Neural cell (in vitro differentiated cells): ENCODE measurements at regions not wholly inside any gene's neighbourhood (a gene's known extent, or its start where the extent isn't known, plus 50 kb on each side); places are given as distances from the start of the nearest gene placed in this dataset.

Source experiments
- H2AFZ ChIP-seq: fragments of 200-600, 300-800 bp; sonication (generic), shearing (Covaris generic); 2 replicates; pipeline ENCODE4 v1.6.0; 2014; ENCODE audit warnings: low read depth, mild to moderate bottlenecking, antibody characterized with exemption, low read length, moderate library complexity
- H3F3A ChIP-seq: fragments of 200-600 bp; shearing (Covaris generic); 2 replicates; pipeline ENCODE4 v1.6.1; 2016; ENCODE audit warnings: mild to moderate bottlenecking, moderate library complexity, mixed read lengths, antibody characterized with exemption, low read length; ENCODE audit not compliant: insufficient read depth, poor library complexity, severe bottlenecking
- H3K27ac ChIP-seq: fragments of 200-600, 300-800 bp; sonication (generic), shearing (Covaris generic); 2 replicates; pipeline ENCODE4 v1.5.1; 2014; ENCODE audit warnings: mild to moderate bottlenecking, low read length, moderate library complexity
- H3K27me3 ChIP-seq: fragments of 300-800, 200-600 bp; sonication (generic), shearing (Covaris generic); 2 replicates; pipeline ENCODE4 v1.6.0; 2014; ENCODE audit warnings: mild to moderate bottlenecking, low read depth, low read length, moderate library complexity; ENCODE audit not compliant: insufficient read depth
- H3K36me3 ChIP-seq: fragments of 300-800, 200-600 bp; sonication (generic), shearing (Covaris generic); 2 replicates; pipeline ENCODE4 v1.5.1; 2014; ENCODE audit warnings: mild to moderate bottlenecking, antibody characterized with exemption, low read length, moderate library complexity; ENCODE audit not compliant: insufficient read depth
- H3K4me2 ChIP-seq: fragments of 300-800, 200-600 bp; sonication (generic), shearing (Covaris generic); 2 replicates; pipeline ENCODE4 v1.6.0; 2014; ENCODE audit warnings: mild to moderate bottlenecking, low read length
- H3K4me3 ChIP-seq: fragments of 300-800, 200-600 bp; sonication (generic), shearing (Covaris generic); 2 replicates; pipeline ENCODE4 v1.5.1; 2014; ENCODE audit warnings: mild to moderate bottlenecking, low read length, moderate library complexity
- H3K79me2 ChIP-seq: fragments of 200-600 bp; shearing (Covaris generic); replicated peaks from 2 replicates; pipeline ENCODE4 v1.6.0; 2014; ENCODE audit warnings: mild to moderate bottlenecking, low read length, moderate library complexity; ENCODE audit not compliant: insufficient read depth
- H3K9ac ChIP-seq: fragments of 300-800, 200-600 bp; sonication (generic), shearing (Covaris generic); 2 replicates; pipeline ENCODE4 v1.6.1; 2016; ENCODE audit warnings: mild to moderate bottlenecking, low read length, mixed read lengths
- H3K9me2 ChIP-seq: fragments of 200-600 bp; shearing (Covaris generic); 2 replicates; pipeline ENCODE4 v1.6.1; 2016; ENCODE audit warnings: mild to moderate bottlenecking, low read length, mixed read lengths; ENCODE audit not compliant: insufficient read depth
- H3K9me3 ChIP-seq: fragments of 200-600, 300-800 bp; sonication (generic), shearing (Covaris generic); 2 replicates; pipeline ENCODE4 v1.6.1; 2016; ENCODE audit warnings: mild to moderate bottlenecking, mixed run types, low read length, moderate library complexity, mixed read lengths
- H4K20me1 ChIP-seq: fragments of 200-600 bp; shearing (Covaris generic); 2 replicates; pipeline ENCODE4 v1.6.1; 2016; ENCODE audit warnings: mild to moderate bottlenecking, mixed run types; ENCODE audit not compliant: insufficient read depth
- CTCF ChIP-seq: fragments of 450-650 bp; IDR thresholded peaks from 2 replicates; pipeline ENCODE4 v1.5.1; 2014; ENCODE audit warnings: antibody characterized with exemption, mild to moderate bottlenecking, moderate library complexity; ENCODE audit not compliant: poor library complexity, severe bottlenecking
- EP300 ChIP-seq: fragments of 450-650 bp; conservative IDR thresholded peaks from 2 replicates; pipeline ENCODE4 v1.6.1; 2014; ENCODE audit warnings: antibody characterized with exemption, mild to moderate bottlenecking, moderate library complexity; ENCODE audit not compliant: poor library complexity, severe bottlenecking
- EZH2 ChIP-seq: fragments of 200-600, 300-800 bp; shearing (Covaris generic), sonication (generic); IDR thresholded peaks from 2 replicates; pipeline ENCODE4 v1.6.1; 2014; ENCODE audit warnings: antibody characterized with exemption, low read length, borderline replicate concordance, mild to moderate bottlenecking; ENCODE audit not compliant: insufficient read depth, poor library complexity, severe bottlenecking
- MXI1 ChIP-seq: fragments of 450-650 bp; conservative IDR thresholded peaks from 2 replicates; pipeline ENCODE4 v1.6.1; 2014; ENCODE audit warnings: antibody characterized with exemption, mild to moderate bottlenecking; ENCODE audit not compliant: poor library complexity, severe bottlenecking
- POLR2AphosphoS5 ChIP-seq: IDR thresholded peaks from 2 replicates; pipeline ENCODE4 v1.6.1; 2012
- RAD21 ChIP-seq: fragments of 450-650 bp; conservative IDR thresholded peaks from 2 replicates; pipeline ENCODE4 v1.6.1; 2014; ENCODE audit warnings: antibody characterized with exemption, mild to moderate bottlenecking, moderate library complexity
- SMC3 ChIP-seq: fragments of 450-650 bp; conservative IDR thresholded peaks from 2 replicates; pipeline ENCODE4 v1.6.1; 2014; ENCODE audit warnings: antibody characterized with exemption, mild to moderate bottlenecking, moderate library complexity; ENCODE audit not compliant: poor library complexity
- TAF1 ChIP-seq: IDR thresholded peaks from 2 replicates; pipeline ENCODE4 v1.6.1; 2012; ENCODE audit warnings: low read depth

GRCh38 chr4:24146127-24146526 lies 256.3 kb upstream of the PPARGC1A start:
- no peaks in the 10 kb centered on the region for H3K36me3 ChIP-seq
- H3F3A ChIP-seq: no peaks in the 10 kb centered on the region
- H3K9ac ChIP-seq: no peak overlapping the region
- no peaks in the 10 kb centered on the region for H3K27me3 ChIP-seq
- no peaks in the 10 kb centered on the region for H3K9me2 ChIP-seq
- H2AFZ ChIP-seq: no peak overlapping the region
- H3K9me3 ChIP-seq: no peaks in the 10 kb centered on the region
- no peaks in the 10 kb centered on the region for H4K20me1 ChIP-seq
- no peak overlapping the region for H3K4me3 ChIP-seq
- no peak overlapping the region for H3K4me2 ChIP-seq
- no peak overlapping the region for H3K27ac ChIP-seq
- no peaks in the 10 kb centered on the region for H3K79me2 ChIP-seq
- TF ChIP-seq EP300: no peak
- TF ChIP-seq CTCF: no peak
- no peak for TF ChIP-seq EZH2
- no peak for TF ChIP-seq RAD21
- TF ChIP-seq POLR2AphosphoS5: no peak
- no peak for TF ChIP-seq SMC3

DNA sequence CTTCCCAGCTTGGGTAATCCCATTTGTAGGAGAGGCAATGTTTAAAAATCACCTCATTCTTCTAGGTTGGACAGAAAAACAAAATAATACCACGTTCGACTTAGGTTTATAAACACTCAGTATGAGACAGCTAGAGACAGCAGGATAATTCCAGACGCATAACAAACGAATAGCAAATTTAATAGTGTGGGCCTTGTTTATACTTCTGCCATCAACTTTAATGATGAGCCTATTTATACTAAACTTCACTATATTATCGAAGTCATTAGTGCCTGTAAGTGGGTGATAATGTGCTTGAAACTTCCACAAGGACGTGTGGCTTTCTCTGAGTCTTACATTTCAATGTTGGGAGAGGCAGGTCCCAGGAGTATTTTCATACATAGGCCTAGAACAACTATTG lies 255.7 kb upstream of the PPARGC1A start:
- no peak overlapping the region for H3K9ac ChIP-seq
- TF ChIP-seq TAF1: no peak
- no peak for TF ChIP-seq POLR2AphosphoS5
- no peak for TF ChIP-seq CTCF
- no peak for TF ChIP-seq MXI1
- TF ChIP-seq EZH2: no peak
- TF ChIP-seq SMC3: no peak
- no peaks in the 10 kb centered on the region for H3K79me2 ChIP-seq
- H3K9me3 ChIP-seq: no peaks in the 10 kb centered on the region
- H3K36me3 ChIP-seq: no peaks in the 10 kb centered on the region
- H3K4me3 ChIP-seq: no peak overlapping the region
- no peaks in the 10 kb centered on the region for H3K9me2 ChIP-seq
- H3F3A ChIP-seq: no peaks in the 10 kb centered on the region
- H4K20me1 ChIP-seq: no peaks in the 10 kb centered on the region
- H3K27me3 ChIP-seq: no peaks in the 10 kb centered on the region
- H3K27ac ChIP-seq: no peak overlapping the region
- no peak overlapping the region for H2AFZ ChIP-seq
- H3K4me2 ChIP-seq: no peak overlapping the region

GRCh38 chr4:24144381-24144780 lies 254.5 kb upstream of the PPARGC1A start:
- no peaks in the 10 kb centered on the region for H3F3A ChIP-seq
- no peaks in the 10 kb centered on the region for H3K36me3 ChIP-seq
- no peak overlapping the region for H3K4me3 ChIP-seq
- no peaks in the 10 kb centered on the region for H3K27me3 ChIP-seq
- TF ChIP-seq EZH2 (no peak), RAD21 (no peak), POLR2AphosphoS5 (no peak), SMC3 (no peak), EP300 (no peak)
- H3K9ac ChIP-seq: no peak overlapping the region
- H4K20me1 ChIP-seq: no peaks in the 10 kb centered on the region
- H3K9me3 ChIP-seq: no peaks in the 10 kb centered on the region
- no peaks in the 10 kb centered on the region for H3K79me2 ChIP-seq
- H3K4me2 ChIP-seq: no peak overlapping the region
- no peak overlapping the region for H3K27ac ChIP-seq
- H2AFZ ChIP-seq: no peak overlapping the region
- no peaks in the 10 kb centered on the region for H3K9me2 ChIP-seq
